Stimulated activated naive B cell treated with anti-CD40 and anti-IgM and Interleukin-4, amounts not matched to agents 10 μg/mL and 1 μg/mL and 100 μg/mL, for 72 hours (primary cell): ENCODE measurements at regions not wholly inside any gene's neighbourhood (a gene's known extent, or its start where the extent isn't known, plus 50 kb on each side); places are given as distances from the start of the nearest gene placed in this dataset.

Source experiments
- ATAC-seq, 2 donors: fragments of 150-1000 bp; cut with Tn5 transposase; replicated peaks; 2 replicates each; pipeline ENCODE4 v1.10.0; 2021; ENCODE audit warnings: moderate library complexity in 1 of 2
- DNase-seq: peaks from one replicate; pipeline ENCODE4 v3.0.0; 2021
- H3K27ac Mint-ChIP-seq: one replicate; pipeline ENCODE4 v1.8.0; 2022; ENCODE audit warnings: mild to moderate bottlenecking, mixed read lengths
- H3K27me3 Mint-ChIP-seq, 2 donors: one replicate each; pipeline ENCODE4 v1.8.0; 2022; ENCODE audit warnings: mixed read lengths in 2 of 2
- H3K36me3 Mint-ChIP-seq, 2 donors: one replicate each; pipeline ENCODE4 v1.8.0; 2022; ENCODE audit warnings: mixed read lengths in 2 of 2, mild to moderate bottlenecking in 1 of 2
- H3K4me1 Mint-ChIP-seq, 2 donors: one replicate each; pipeline ENCODE4 v1.8.0; 2022; ENCODE audit warnings: mixed read lengths in 2 of 2, mild to moderate bottlenecking in 1 of 2
- H3K4me3 Mint-ChIP-seq, 2 donors: one replicate each; pipeline ENCODE4 v1.8.0; 2022; ENCODE audit warnings: mild to moderate bottlenecking in 2 of 2, mixed read lengths in 2 of 2, moderate library complexity in 1 of 2
- H3K9me3 Mint-ChIP-seq, 2 donors: one replicate each; pipeline ENCODE4 v1.8.0; 2022; ENCODE audit warnings: mixed read lengths in 2 of 2, mild to moderate bottlenecking in 1 of 2

DNA sequence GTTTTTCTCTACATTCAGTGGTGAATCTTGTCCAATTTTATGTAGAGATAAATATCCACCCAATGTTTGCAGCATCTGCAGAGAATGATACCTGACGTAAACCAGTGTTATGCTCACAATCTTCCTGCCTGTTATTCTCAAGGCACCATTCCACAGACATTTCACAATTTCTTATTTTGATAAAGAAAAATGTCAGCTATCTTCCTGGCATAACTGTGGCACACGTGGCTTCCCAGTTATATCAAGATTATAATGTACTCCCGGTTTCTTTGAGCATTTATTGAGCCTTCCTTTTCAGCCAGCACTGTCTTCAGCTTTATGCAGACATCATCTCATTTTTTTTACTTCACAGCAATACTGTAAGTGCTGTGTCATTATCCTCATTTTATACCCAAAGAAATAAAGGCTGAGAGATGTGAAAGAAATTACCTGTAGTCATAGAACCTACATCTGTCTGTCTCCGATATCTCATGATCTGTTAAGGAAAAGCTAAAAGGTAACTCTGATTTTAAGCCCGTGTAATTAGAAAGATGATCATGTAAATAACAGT lies 1300.8 kb upstream of the TENM3 start:
- Mint-ChIP-seq H3K36me3 (no peaks in the 10 kb centered on the region), H3K27ac (peak overlapping the region; percentile 1), H3K9me3 (no peaks in the 10 kb centered on the region)

DNA sequence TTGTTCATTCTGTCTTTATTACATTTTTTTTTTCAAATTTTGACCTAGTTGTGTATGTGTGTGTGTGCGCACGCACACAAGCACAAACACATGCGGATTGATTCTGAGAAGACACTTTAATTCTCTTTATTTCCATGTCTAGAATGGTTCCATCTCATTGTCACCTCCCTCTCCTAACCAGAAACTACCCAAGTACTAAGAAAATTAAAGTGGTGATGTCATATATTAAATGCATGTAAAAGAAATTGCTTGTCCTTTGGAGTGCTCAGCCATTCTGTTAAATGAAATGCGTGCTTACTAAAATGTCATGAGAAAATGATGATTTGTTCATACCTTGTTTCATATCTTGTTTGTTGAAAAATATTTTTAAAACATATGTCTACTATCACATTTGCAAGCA lies 1297.0 kb upstream of the TENM3 start:
- Mint-ChIP-seq H3K27ac (no peak overlapping the region), H3K4me3 (no peak overlapping the region), H3K4me1 (no peaks in the 10 kb centered on the region), H3K27me3 (no peaks in the 10 kb centered on the region), H3K36me3 (no peaks in the 10 kb centered on the region), H3K9me3 (no peaks in the 10 kb centered on the region)
- no peak for ATAC-seq
- DNase-seq: no peak

More for the DNA sequence above, 1300.8 kb upstream of the TENM3 start:
- DNase-seq: no peak
- ATAC-seq: no peak
- Mint-ChIP-seq H3K27me3 (no peaks in the 10 kb centered on the region), H3K4me3 (no peak overlapping the region), H3K4me1 (no peaks in the 10 kb centered on the region)

DNA sequence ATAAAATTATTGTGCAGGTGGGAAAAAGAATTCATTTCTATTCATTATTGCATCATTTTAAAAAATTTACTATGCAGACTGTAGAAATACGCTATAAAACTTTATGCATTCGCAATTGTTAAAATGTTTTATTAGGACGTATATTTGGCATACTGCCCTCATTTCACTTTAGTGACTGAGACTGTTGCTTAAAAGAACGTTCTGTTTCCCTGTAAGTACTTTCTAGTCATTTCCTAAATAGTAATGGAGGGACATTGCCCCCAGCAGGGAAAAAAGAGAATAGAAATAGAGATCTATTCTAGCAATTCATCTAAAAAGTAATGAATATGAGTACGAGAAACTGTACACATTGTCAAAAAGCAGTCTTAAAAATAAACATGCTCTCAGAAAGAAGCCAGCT lies 1295.8 kb upstream of the TENM3 start:
- Mint-ChIP-seq H3K4me3 (no peak overlapping the region), H3K4me1 (no peaks in the 10 kb centered on the region), H3K36me3 (no peaks in the 10 kb centered on the region), H3K27ac (no peak overlapping the region), H3K27me3 (no peaks in the 10 kb centered on the region), H3K9me3 (no peaks in the 10 kb centered on the region)
- ATAC-seq (no peak), DNase-seq (no peak)

DNA sequence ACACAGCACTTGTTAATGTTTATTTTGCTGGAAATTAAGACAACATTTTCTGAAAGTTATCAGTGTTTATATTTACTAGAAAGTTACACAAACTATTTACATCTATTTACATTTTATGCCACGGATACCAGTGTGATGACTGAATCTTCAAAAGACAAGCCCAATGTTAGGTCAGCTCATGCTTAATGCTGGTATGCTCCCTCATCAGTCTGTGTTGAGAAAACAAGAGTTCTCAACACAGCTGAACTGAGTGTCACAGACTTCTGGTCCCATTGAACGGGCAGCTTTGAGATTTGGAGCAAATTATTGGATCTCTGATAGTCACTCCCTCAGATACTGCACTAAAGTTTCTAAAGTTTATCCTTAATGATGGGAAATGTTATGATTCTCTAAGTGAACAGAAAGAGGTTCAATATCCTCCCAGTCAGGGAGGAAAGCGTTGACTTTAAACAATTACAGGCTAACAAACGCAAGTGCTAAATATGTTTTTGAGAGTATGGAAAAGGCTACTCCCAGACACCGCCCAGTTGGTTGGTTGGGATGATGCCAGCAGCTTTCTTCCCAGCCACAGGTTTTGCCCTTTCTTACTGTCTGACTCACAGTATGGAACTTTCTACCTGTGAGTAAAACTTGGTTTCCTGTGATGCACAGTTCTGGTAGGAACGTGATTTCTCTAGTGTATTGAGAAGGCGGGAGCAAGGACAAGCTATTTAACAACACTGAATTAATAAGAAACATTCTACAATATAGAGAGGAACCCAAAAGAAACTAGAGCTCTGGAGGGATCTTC lies 1293.6 kb upstream of the TENM3 start:
- no peaks in the 10 kb centered on the region for H3K4me1 Mint-ChIP-seq
- H3K9me3 Mint-ChIP-seq: no peaks in the 10 kb centered on the region
- DNase-seq: no peak
- no peak for ATAC-seq
- H3K36me3 Mint-ChIP-seq: no peaks in the 10 kb centered on the region
- H3K27ac Mint-ChIP-seq: no peak overlapping the region
- H3K27me3 Mint-ChIP-seq: no peaks in the 10 kb centered on the region
- no peak overlapping the region for H3K4me3 Mint-ChIP-seq

DNA sequence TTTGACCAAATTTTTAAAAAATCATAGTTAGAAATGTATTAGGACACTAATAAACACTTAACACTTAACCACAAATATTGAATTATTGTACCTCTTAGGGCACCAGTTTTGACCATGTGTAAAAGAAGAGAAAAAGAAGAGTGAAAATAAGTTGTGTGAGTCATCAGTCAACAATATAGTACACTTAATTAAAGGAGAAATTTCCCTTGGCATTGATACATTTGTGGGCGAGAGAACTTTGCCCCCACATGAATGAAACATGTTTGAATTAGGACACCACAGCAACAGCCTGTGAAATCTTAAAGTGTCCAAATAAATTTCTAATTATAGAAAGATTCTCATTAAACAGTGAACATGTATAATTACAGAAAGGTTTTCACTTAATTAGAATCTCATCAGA lies 1292.8 kb upstream of the TENM3 start:
- Mint-ChIP-seq H3K36me3 (no peaks in the 10 kb centered on the region), H3K9me3 (no peaks in the 10 kb centered on the region), H3K4me1 (no peaks in the 10 kb centered on the region), H3K27ac (no peak overlapping the region), H3K4me3 (no peak overlapping the region), H3K27me3 (no peaks in the 10 kb centered on the region)
- DNase-seq (no peak), ATAC-seq (no peak)

DNA sequence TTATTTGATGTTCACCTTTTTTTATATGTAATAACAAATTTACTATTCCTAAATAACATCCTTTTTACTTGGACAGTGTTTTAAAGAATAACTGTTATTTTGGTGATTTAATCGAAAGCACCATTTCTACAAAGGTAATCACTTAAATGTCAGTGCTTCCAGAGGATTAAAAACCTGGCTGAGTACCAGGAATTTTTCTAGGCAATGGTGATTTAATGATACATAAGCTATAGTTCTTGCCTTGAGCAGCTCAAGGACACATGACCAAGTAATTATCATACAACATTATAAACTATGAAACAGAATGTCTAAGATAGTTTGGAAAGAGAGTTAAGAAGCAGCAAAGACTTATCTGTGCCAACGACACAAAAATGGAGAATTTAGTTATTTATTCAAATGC lies 1291.9 kb upstream of the TENM3 start:
- no peaks in the 10 kb centered on the region for H3K9me3 Mint-ChIP-seq
- no peaks in the 10 kb centered on the region for H3K36me3 Mint-ChIP-seq
- no peak for ATAC-seq
- H3K27me3 Mint-ChIP-seq: no peaks in the 10 kb centered on the region
- H3K27ac Mint-ChIP-seq: no peak overlapping the region
- H3K4me1 Mint-ChIP-seq: no peaks in the 10 kb centered on the region
- DNase-seq: no peak
- H3K4me3 Mint-ChIP-seq: no peak overlapping the region

DNA sequence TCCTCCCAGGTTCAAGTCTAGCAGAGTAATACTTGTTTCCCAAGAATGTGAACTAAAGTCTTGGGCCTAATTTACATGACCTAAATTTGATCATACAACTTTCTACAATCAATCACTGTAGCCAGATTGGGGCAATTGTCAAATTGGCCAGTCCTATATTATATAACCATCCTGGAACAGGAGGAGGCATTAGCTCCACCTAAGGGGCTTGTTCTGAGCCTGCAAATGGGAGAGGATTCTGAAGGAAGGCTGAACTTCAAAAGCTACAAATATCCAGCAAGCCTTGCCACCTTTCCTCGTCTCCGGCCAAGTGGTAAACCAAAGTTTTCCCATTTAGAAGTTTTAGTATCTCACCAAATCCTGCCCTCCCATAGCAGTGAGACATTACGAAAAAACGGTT lies 1289.6 kb upstream of the TENM3 start:
- H3K4me3 Mint-ChIP-seq: no peak overlapping the region
- no peaks in the 10 kb centered on the region for H3K4me1 Mint-ChIP-seq
- no peaks in the 10 kb centered on the region for H3K27me3 Mint-ChIP-seq
- no peaks in the 10 kb centered on the region for H3K36me3 Mint-ChIP-seq
- no peak for ATAC-seq
- H3K27ac Mint-ChIP-seq: no peak overlapping the region
- no peak for DNase-seq
- H3K9me3 Mint-ChIP-seq: no peaks in the 10 kb centered on the region

DNA sequence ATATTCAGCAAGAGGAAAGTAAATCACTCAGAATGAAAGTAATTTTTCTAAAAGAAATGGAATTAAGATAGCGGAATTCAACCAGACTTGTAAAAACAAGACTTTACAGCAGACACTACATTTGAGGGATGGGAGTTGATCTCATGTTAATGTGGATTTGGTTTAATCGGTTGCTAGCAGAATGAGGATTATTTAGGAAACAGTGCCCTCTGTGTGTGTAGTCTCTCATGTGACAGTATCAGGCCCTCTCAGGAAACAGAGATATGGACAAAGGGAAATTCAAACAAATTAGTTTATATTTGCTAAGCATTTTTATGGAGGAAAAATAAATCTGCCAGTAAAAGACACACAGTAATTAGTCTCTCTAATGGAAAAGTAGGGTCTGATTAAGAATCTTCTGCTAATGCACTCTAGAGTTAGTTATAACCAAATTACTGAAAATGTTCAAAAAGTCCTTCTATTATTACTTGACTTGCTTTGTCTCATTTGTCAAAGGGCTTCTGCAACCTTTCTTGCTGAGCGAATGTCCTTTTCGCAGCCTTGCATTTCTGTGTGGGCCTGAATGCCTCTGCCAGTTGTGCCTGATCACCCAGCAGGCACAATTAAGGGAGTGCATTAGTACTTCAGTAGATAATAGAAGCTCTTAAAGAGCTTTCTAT lies 1282.3 kb upstream of the TENM3 start:
- DNase-seq (no peak), ATAC-seq (no peak)
- no peak overlapping the region for H3K4me3 Mint-ChIP-seq
- no peaks in the 10 kb centered on the region for H3K27me3 Mint-ChIP-seq
- H3K4me1 Mint-ChIP-seq: no peaks in the 10 kb centered on the region
- no peaks in the 10 kb centered on the region for H3K36me3 Mint-ChIP-seq
- H3K27ac Mint-ChIP-seq: no peak overlapping the region
- H3K9me3 Mint-ChIP-seq: peaks cover 0 to 3% of the 10 kb centered on the region in 2 donors

DNA sequence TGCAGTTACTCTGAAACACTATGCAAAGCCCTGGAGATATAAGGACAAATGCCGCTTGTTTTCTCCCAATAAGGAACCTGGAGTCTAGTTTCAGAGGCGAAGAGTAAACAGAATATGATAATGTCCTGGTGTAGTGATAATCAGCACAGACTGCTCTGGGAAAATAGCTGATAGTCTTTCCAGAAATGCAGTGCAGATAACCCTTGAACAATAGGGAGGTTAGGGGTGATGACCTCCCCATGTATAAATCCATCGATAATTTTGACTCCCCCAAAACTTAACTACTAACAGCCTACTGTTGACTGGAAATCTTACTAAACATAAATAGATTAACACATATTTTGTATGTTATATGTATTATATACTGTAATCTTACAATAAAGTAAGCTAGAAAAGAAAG lies 1280.9 kb upstream of the TENM3 start:
- no peak for ATAC-seq
- Mint-ChIP-seq H3K27ac (no peak overlapping the region), H3K36me3 (no peaks in the 10 kb centered on the region), H3K4me3 (no peak overlapping the region), H3K4me1 (no peaks in the 10 kb centered on the region), H3K27me3 (no peaks in the 10 kb centered on the region), H3K9me3 (peaks cover 0 to 3% of the 10 kb centered on the region in 2 donors)
- no peak for DNase-seq

DNA sequence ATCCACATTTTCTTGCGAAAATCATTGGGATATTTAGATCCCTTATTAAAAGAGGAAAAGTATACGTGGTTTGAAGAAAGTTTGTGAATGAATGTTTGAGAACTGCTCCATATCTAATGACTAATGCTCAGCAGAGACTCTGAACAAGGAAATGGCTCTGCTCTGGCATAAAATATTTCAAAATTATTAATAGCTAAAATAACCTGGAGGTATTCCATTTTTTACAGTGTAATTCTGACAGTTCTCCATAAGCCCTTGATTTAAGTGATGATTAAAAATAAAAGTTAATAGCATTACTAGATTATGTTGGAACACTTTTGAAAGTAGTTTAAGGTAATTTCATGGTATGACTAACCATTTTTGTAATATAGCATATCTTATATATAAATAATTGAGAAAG lies 1276.9 kb upstream of the TENM3 start:
- Mint-ChIP-seq H3K4me1 (no peaks in the 10 kb centered on the region), H3K9me3 (peaks cover 0 to 3% of the 10 kb centered on the region in 2 donors), H3K36me3 (no peaks in the 10 kb centered on the region), H3K27ac (no peak overlapping the region), H3K4me3 (no peak overlapping the region), H3K27me3 (no peaks in the 10 kb centered on the region)
- no peak for ATAC-seq
- DNase-seq: no peak

DNA sequence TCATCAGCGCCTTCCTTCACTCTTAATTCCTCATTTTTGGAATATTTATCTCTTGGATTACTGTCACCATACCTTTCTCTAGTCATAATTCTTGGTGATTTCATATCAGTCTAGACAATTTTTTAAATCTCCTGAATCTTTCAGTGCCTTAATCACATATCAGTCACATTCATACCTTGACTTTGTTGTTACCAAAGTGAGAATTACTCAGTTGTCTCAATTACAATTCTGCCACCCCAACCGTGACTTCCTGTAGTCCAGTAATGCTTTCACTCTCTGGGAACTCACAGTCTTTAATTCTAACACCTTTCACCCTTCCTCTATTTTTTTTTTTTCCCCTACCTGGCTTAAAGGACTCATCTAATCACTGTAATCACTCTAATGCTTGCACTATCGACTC lies 1275.3 kb upstream of the TENM3 start:
- H3K4me3 Mint-ChIP-seq: no peak overlapping the region
- H3K36me3 Mint-ChIP-seq: no peaks in the 10 kb centered on the region
- H3K27ac Mint-ChIP-seq: no peak overlapping the region
- H3K4me1 Mint-ChIP-seq: no peaks in the 10 kb centered on the region
- DNase-seq (no peak), ATAC-seq (no peak)
- peaks cover 0 to 3% of the 10 kb centered on the region in 2 donors for H3K9me3 Mint-ChIP-seq
- no peaks in the 10 kb centered on the region for H3K27me3 Mint-ChIP-seq

DNA sequence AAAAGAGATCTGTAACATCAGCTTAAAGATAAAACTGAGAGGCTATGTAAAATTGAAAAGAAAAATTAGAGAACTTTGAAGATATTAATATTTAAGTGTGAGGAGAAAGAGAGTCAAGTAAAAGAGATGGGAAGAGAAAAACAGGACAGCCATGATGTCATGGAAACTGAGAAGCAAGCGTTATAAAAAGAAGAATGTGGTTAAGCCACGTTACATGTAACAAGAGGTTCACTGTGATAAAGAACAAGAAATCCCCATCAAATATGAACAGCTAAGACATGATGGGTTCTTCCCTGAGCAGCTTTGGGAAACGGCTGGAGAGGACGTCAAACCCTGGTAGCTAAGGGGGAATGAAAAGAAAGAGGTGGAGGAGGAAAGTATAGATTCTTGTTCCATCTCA lies 1269.3 kb upstream of the TENM3 start:
- H3K4me1 Mint-ChIP-seq: no peaks in the 10 kb centered on the region
- DNase-seq (no peak), ATAC-seq (no peak)
- H3K4me3 Mint-ChIP-seq: no peak overlapping the region
- no peaks in the 10 kb centered on the region for H3K27me3 Mint-ChIP-seq
- H3K36me3 Mint-ChIP-seq: no peaks in the 10 kb centered on the region
- H3K9me3 Mint-ChIP-seq: no peaks in the 10 kb centered on the region
- H3K27ac Mint-ChIP-seq: no peak overlapping the region

DNA sequence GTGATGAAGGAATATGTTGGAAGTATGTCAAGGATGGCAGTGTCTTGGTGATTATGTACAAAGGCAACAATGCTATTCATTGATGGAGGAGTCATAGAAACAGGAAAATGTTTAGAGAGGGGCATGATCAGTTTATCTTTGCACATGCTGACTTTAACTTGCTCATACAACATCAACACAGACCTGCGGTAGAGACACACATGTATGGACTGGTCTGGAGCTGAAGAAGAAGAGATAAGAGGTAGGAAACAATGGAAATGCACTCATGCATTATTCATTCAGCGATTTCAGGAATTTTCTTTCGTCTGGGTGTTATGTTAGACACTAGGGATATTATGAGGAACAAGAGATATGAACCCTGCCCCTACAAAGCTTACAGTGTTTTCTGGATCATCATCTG lies 1252.3 kb upstream of the TENM3 start:
- Mint-ChIP-seq H3K4me3 (no peak overlapping the region), H3K27me3 (no peaks in the 10 kb centered on the region), H3K4me1 (no peaks in the 10 kb centered on the region), H3K36me3 (no peaks in the 10 kb centered on the region), H3K27ac (no peak overlapping the region), H3K9me3 (no peaks in the 10 kb centered on the region)
- ATAC-seq (no peak), DNase-seq (no peak)

DNA sequence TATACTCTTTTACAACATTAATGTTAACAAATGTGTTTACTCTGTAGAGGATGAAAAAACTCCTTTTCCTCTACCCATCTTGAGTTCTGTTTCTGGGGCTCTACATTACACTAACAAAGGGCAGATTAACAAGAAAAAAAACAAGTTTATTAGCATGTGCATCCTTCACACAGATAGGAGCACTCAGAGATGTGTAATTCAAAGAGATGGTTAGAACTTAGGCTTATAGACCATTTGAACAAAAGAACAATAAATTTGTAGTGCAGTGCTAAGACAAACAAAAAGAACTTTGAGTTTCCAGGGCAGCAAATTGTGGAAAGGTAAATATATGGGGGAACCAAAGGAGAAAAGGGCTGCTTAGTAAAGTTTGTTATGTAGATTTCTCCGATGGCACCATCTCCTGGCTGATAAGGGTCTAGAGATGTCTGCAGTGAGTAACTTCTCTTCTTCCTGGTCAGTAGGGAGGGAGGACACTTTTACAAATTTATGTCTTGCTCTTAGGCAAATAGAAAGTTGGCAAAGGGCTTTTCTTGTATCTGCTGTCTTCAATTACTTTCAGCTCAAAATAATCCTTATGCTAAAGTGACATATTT lies 1249.9 kb upstream of the TENM3 start:
- no peak overlapping the region for H3K27ac Mint-ChIP-seq
- no peak for DNase-seq
- H3K4me3 Mint-ChIP-seq: no peak overlapping the region

DNA sequence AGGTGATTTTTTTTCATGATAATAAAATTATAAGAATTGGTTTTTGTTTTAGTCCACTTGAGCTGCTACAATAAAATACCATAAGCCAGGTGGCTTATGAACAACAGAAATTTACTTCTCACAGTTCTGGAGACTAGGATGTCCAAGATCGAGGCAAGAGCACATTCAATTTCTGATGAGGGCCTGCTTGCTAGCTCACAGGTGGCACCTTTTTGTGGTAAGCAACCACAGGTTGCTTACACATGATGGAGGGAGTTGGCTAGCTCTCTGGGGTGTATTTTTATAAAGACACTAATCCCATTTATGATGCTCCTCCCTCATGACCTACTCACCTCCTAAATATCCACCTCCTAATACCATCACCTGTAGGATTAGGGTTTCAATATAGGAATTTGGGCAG lies 1248.5 kb upstream of the TENM3 start:
- H3K27ac Mint-ChIP-seq: no peak overlapping the region
- ATAC-seq: no peak
- H3K36me3 Mint-ChIP-seq: no peaks in the 10 kb centered on the region
- H3K4me3 Mint-ChIP-seq: no peak overlapping the region
- DNase-seq: no peak
- no peaks in the 10 kb centered on the region for H3K4me1 Mint-ChIP-seq
- no peaks in the 10 kb centered on the region for H3K9me3 Mint-ChIP-seq
- H3K27me3 Mint-ChIP-seq: no peaks in the 10 kb centered on the region

More for the DNA sequence above, 1249.9 kb upstream of the TENM3 start:
- no peaks in the 10 kb centered on the region for H3K36me3 Mint-ChIP-seq
- ATAC-seq: no peak
- no peaks in the 10 kb centered on the region for H3K27me3 Mint-ChIP-seq
- H3K9me3 Mint-ChIP-seq: no peaks in the 10 kb centered on the region
- H3K4me1 Mint-ChIP-seq: no peaks in the 10 kb centered on the region
